SH-SY5Y (cell line): ENCODE measurements at regions not wholly inside any gene's neighbourhood (a gene's known extent, or its start where the extent isn't known, plus 50 kb on each side); places are given as distances from the start of the nearest gene placed in this dataset.

Source experiments
- GATA2 ChIP-seq: IDR thresholded peaks from 2 replicates; pipeline ENCODE4 v1.6.1; 2011; ENCODE audit warnings: mild to moderate bottlenecking, low read depth, low read length
- GATA3 ChIP-seq: IDR thresholded peaks from 2 replicates; pipeline ENCODE4 v1.6.1; 2011; ENCODE audit warnings: low read depth, mild to moderate bottlenecking, low read length, moderate library complexity

DNA sequence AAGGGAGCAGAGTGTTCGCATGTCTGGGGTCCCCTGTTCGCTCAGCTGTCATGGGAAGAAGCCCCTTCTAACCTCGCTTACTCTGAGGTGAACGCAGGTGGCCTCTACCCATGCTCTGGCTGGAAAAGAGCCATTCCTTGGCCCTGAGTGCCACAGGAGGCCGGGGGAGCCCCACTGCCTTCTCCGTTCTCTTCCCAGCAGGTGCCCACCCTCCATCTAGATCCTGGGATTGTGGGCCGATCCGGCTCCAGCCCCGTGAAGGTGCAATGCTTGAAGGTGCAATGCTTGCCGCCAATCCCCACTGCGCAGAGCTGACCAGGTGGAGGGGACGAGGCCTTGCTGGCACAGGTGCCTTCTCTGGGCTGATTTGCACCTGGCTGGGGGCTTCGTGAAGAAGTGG lies 95.4 kb downstream of the MRPL36 start:
- TF ChIP-seq GATA2 (no peak), GATA3 (no peak)
